DOHH2 (cell line): ENCODE measurements at regions not wholly inside any gene's neighbourhood (a gene's known extent, or its start where the extent isn't known, plus 50 kb on each side); places are given as distances from the start of the nearest gene placed in this dataset.

ENCODE experiments used
- CTCF ChIP-seq: fragments of 200-600 bp; sonication (generic); IDR thresholded peaks from one replicate; pipeline ENCODE4 v1.5.1; 2014; ENCODE audit warnings: antibody characterized with exemption, mild to moderate bottlenecking, low read depth, low read length; ENCODE audit not compliant: poor library complexity, severe bottlenecking
- EZH2phosphoT487 ChIP-seq: fragments of 200-600 bp; sonication (generic); IDR thresholded peaks from 2 replicates; pipeline ENCODE4 v1.6.1; 2017; ENCODE audit warnings: borderline replicate concordance, mild to moderate bottlenecking, antibody characterized with exemption, low read length, moderate library complexity, mixed read lengths

- TF ChIP-seq CTCF (no peak), EZH2phosphoT487 (no peak)
These were observed 199.1 kb upstream of the UBE2E3 start for GRCh38 chr2:180781276-180781675.
